ENCODE measurements at regions not wholly inside any gene's neighbourhood (a gene's known extent, or its start where the extent isn't known, plus 50 kb on each side); places are given as distances from the start of the nearest gene placed in this dataset.

DNA sequence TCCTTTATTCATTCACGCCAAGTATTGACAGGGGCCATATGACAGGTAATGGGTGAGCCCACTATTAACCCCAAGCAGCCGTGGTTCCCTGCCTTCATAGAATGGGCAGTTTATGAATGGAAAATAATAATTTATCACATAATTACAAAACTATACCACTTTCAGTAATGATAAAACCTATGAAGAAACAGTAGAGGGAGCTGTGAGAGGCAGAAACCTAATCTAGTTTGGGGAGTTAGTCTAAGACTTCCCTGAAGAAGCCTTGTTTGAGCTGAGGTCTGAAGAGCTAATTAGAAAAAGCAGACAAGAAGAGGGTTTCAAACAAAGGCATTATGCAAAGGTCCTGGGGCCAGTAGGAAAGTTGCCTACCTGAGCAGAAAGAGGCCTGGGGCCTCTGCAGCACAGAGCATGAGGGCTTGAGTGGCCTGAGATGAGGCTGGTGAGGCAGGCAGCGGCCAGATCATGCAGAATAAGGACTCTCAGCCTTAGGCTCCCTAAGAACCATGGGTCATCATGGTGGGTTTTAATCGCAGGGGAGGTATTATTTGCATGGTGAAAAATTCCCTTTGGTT is 142.8 kb downstream of the ATG4C start:
- in situ Hi-C loops (cut with HindIII; ENCODE audit: low pct_ligation_motif_present, low sequenced_read_pairs) = no loop called here
- DNase-seq = no peak

DNA sequence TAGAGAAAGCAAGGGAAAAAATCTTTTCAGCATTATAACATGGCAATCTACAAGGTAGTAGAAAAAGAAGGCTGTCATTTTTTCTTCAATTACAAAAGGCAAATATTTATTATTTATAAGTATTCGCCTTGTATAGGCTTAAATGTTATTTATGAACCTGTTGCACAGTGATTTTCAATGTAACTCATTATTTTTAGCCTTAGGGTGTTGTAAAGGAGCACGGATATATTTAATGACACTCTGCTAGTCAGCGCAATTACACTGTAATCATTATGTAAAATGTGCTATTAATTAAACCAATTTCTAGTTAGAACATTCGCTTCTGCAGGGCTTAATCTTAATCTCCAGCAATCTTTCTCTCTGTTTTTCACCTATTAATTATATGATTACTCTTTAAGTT is 145.0 kb downstream of the ATG4C start:
- no peaks in the 10 kb centered on the region for H3K27me3 ChIP-seq (replicated peaks)
- no peak overlapping the region for H3K4me3 ChIP-seq (ENCODE audit: low read depth, low read length)
- H3K27ac ChIP-seq = no peak overlapping the region
- H3K36me3 ChIP-seq (replicated peaks) = no peaks in the 10 kb centered on the region
- TF ChIP-seq, protein P1, sequence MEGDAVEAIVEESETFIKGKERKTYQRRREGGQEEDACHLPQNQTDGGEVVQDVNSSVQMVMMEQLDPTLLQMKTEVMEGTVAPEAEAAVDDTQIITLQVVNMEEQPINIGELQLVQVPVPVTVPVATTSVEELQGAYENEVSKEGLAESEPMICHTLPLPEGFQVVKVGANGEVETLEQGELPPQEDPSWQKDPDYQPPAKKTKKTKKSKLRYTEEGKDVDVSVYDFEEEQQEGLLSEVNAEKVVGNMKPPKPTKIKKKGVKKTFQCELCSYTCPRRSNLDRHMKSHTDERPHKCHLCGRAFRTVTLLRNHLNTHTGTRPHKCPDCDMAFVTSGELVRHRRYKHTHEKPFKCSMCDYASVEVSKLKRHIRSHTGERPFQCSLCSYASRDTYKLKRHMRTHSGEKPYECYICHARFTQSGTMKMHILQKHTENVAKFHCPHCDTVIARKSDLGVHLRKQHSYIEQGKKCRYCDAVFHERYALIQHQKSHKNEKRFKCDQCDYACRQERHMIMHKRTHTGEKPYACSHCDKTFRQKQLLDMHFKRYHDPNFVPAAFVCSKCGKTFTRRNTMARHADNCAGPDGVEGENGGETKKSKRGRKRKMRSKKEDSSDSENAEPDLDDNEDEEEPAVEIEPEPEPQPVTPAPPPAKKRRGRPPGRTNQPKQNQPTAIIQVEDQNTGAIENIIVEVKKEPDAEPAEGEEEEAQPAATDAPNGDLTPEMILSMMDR (IDR thresholded peaks at IDR 0.05; ENCODE audit: low read depth, low read length, missing control alignments) = no peak
- no peak for DNase-seq
- in situ Hi-C loops (cut with HindIII; ENCODE audit: low pct_ligation_motif_present, low sequenced_read_pairs) = no loop called here

More for the DNA sequence above, 142.8 kb downstream of the ATG4C start:
- Histone ChIP-seq H3K36me3 (replicated peaks) (no peaks in the 10 kb centered on the region), H3K4me3 (ENCODE audit: low read depth, low read length) (no peak overlapping the region), H3K27me3 (replicated peaks) (no peaks in the 10 kb centered on the region), H3K27ac (no peak overlapping the region)
- TF ChIP-seq, protein P1 (IDR thresholded peaks at IDR 0.05; ENCODE audit: low read depth, low read length, missing control alignments) = peak; percentile 28

DNA sequence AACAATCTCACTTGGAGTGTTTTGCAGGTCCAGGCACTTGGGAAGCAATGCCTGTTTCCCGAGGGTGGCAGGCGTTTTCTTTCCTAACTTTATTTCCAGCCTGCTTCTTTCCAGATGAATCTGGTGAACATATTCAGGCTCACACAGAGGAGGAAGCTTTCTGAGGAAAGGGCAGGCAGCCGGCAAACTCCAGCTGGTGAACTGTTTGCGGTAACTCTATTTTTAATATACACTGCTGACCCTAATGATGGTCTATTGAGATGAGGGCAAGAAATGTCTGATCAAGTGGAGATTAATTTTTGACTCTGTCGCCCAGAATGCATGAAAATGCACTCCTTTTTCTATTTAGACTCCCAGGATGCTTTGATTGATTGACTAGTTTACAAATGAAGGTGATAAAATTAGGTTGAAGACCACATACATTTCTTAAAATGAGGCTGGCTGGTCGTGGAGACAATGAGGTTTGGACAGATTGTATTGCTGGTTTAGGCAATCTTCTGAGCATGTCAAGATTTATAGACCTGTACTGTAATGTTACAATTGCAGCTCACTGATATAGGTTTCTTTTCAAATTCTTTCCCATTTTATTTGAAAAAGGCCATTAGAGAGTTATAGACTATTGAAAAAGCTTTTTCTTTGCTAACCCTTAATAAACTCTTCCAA is 153.8 kb downstream of the ATG4C start:
- Histone ChIP-seq H3K36me3 (replicated peaks) (no peaks in the 10 kb centered on the region), H3K27ac (no peak overlapping the region), H3K4me3 (ENCODE audit: low read depth, low read length) (no peak overlapping the region), H3K27me3 (replicated peaks) (no peaks in the 10 kb centered on the region)
- no peak for DNase-seq
- TF ChIP-seq, protein P1 (IDR thresholded peaks at IDR 0.05; ENCODE audit: low read depth, low read length, missing control alignments) = no peak
- in situ Hi-C loops (cut with HindIII; ENCODE audit: low pct_ligation_motif_present, low sequenced_read_pairs) = no loop called here

DNA sequence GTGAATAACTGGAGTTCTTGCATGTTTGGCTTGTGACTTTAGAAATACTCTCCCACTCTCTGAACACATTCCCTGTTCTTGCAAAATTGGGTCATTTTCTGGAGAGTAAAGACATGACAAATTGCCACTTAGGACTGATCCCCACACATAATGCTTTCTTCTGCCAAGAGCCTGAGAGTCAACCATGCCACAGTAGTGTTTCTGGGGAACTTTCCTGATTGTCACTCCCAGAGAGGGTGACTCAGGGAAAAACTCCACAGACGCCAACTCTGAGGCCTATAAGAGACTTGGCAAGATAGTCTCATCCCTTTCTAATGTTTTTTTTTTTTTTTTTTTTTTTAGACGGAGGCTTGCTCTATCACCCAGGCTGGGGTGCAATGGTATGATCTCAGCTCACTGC is 157.8 kb downstream of the ATG4C start:
- TF ChIP-seq, protein P1 (IDR thresholded peaks at IDR 0.05; ENCODE audit: low read depth, low read length, missing control alignments) = no peak
- Histone ChIP-seq H3K27ac (no peak overlapping the region), H3K36me3 (replicated peaks) (no peaks in the 10 kb centered on the region), H3K27me3 (replicated peaks) (no peaks in the 10 kb centered on the region), H3K4me3 (ENCODE audit: low read depth, low read length) (no peak overlapping the region)
- in situ Hi-C loops (cut with HindIII; ENCODE audit: low pct_ligation_motif_present, low sequenced_read_pairs) = no loop called here
- no peak for DNase-seq

DNA sequence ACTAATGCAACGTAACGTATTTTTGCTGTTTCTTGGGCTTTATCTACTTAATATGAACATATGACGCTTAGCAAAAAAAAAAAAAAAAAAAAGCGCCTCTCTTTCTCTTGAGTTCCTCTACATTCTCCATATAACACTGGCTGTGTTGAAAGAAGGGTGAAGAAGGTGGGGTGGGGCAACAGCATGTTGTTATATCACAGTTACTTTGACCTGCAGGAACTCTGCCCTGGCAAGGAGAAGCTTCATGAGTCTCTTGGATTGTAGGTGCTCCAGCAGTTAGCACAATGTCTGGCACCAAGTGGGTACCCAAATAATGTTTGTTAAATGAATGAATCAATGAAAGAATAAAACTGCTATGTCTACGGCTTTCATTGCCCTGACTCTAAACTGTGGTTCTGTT is 162.6 kb downstream of the ATG4C start:
- Histone ChIP-seq H3K27ac (no peak overlapping the region), H3K4me3 (ENCODE audit: low read depth, low read length) (no peak overlapping the region), H3K36me3 (replicated peaks) (no peaks in the 10 kb centered on the region), H3K27me3 (replicated peaks) (no peaks in the 10 kb centered on the region)
- in situ Hi-C loops (cut with HindIII; ENCODE audit: low pct_ligation_motif_present, low sequenced_read_pairs) = no loop called here
- TF ChIP-seq, protein P1 (IDR thresholded peaks at IDR 0.05; ENCODE audit: low read depth, low read length, missing control alignments) = no peak
- no peak for DNase-seq

DNA sequence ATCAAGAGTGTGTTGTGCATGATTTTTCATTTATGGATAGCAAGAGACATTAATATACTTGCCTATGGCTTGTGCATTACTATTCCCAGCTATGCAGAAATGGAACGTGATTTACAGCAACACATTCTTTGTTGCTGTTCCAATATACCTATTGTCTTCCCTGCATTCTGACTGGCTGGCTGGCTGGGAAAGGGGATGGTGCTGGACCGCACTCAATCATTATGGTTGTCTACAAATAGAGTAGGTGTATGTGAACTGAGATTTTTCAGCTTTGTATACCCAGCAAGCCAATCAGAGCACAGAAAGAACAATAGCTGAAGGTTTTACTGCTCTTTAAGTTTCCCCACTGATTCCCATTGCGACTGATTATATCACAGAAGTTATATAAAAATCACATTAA is 167.5 kb downstream of the ATG4C start:
- H3K4me3 ChIP-seq (ENCODE audit: low read depth, low read length) = no peak overlapping the region
- no peak for DNase-seq
- H3K36me3 ChIP-seq (replicated peaks) = no peaks in the 10 kb centered on the region
- TF ChIP-seq, protein P1 (IDR thresholded peaks at IDR 0.05; ENCODE audit: low read depth, low read length, missing control alignments) = no peak
- in situ Hi-C loops (cut with HindIII; ENCODE audit: low pct_ligation_motif_present, low sequenced_read_pairs) = no loop called here
- H3K27ac ChIP-seq = no peak overlapping the region
- H3K27me3 ChIP-seq (replicated peaks) = no peaks in the 10 kb centered on the region
